ENCODE measurements at regions not wholly inside any gene's neighbourhood (a gene's known extent, or its start where the extent isn't known, plus 50 kb on each side); places are given as distances from the start of the nearest gene placed in this dataset.

- no peak for ATAC-seq
Observed at GRCh38 chr7:156091519-156092080, 279.3 kb upstream of the SHH start.

- no peak for ATAC-seq
Observed at GRCh38 chr7:156090988-156091387, 278.7 kb upstream of the SHH start.

- no peak for ATAC-seq
Observed at GRCh38 chr7:156089222-156089621, 277.0 kb upstream of the SHH start.

GRCh38 chr7:156088115-156088514, 275.9 kb upstream of the SHH start:
- ATAC-seq: no peak

- ATAC-seq: no peak
Observed at GRCh38 chr7:156082048-156083040, 270.1 kb upstream of the SHH start.

- ATAC-seq: no peak
Observed at GRCh38 chr7:156080596-156080995, 268.3 kb upstream of the SHH start.

- ATAC-seq: no peak
Observed at GRCh38 chr7:156080046-156080445, 267.8 kb upstream of the SHH start.

GRCh38 chr7:156079156-156079555, 266.9 kb upstream of the SHH start:
- no peak for ATAC-seq

GRCh38 chr7:156074982-156075615, 262.8 kb upstream of the SHH start:
- ATAC-seq: no peak

GRCh38 chr7:156074084-156074483, 261.8 kb upstream of the SHH start:
- no peak for ATAC-seq

GRCh38 chr7:156073366-156074052, 261.2 kb upstream of the SHH start:
- ATAC-seq: no peak

- no peak for ATAC-seq
Observed at GRCh38 chr7:156071612-156072011, 259.3 kb upstream of the SHH start.

- ATAC-seq: no peak
Observed at GRCh38 chr7:156069891-156070290, 257.6 kb upstream of the SHH start.

GRCh38 chr7:156067156-156067555, 254.9 kb upstream of the SHH start:
- ATAC-seq: no peak

GRCh38 chr7:156065400-156065799, 253.1 kb upstream of the SHH start:
- ATAC-seq: no peak

GRCh38 chr7:156064971-156065386, 252.7 kb upstream of the SHH start:
- no peak for ATAC-seq

GRCh38 chr7:156063241-156063810, 251.1 kb upstream of the SHH start:
- ATAC-seq: no peak

GRCh38 chr7:156062286-156062685, 250.0 kb upstream of the SHH start:
- no peak for ATAC-seq

- no peak for ATAC-seq
Observed at GRCh38 chr7:156061689-156062255, 249.5 kb upstream of the SHH start.

- ATAC-seq: no peak
Observed at GRCh38 chr7:156060925-156061324, 248.7 kb upstream of the SHH start.

- no peak for ATAC-seq
Observed at GRCh38 chr7:156059369-156059768, 247.1 kb upstream of the SHH start.

GRCh38 chr7:156058248-156058647, 246.0 kb upstream of the SHH start:
- ATAC-seq: no peak

Data from esophagus mucosa (tissue), 1 donor.